ENCODE measurements at regions not wholly inside any gene's neighbourhood (a gene's known extent, or its start where the extent isn't known, plus 50 kb on each side); places are given as distances from the start of the nearest gene placed in this dataset.

- Histone ChIP-seq H3K27ac (ENCODE audit: low read depth, low read length) (no peak overlapping the region), H3K36me3 (ENCODE audit: insufficient read depth, low read length) (no peaks in the 10 kb centered on the region), H3K27me3 (ENCODE audit: insufficient read depth, low read length) (no peaks in the 10 kb centered on the region), H3K9me3 (ENCODE audit: insufficient read depth, low read depth, low read length) (no peaks in the 10 kb centered on the region), H3K4me1 (ENCODE audit: insufficient read depth, low read length) (no peaks in the 10 kb centered on the region), H3K4me2 (ENCODE audit: low read length) (no peak overlapping the region), H3K79me2 (ENCODE audit: insufficient read depth, low read length) (no peaks in the 10 kb centered on the region), H2AFZ (ENCODE audit: low read depth, low read length) (no peak overlapping the region), H3K9ac (ENCODE audit: low read length) (no peak overlapping the region), H4K20me1 (ENCODE audit: insufficient read depth, low read length) (no peaks in the 10 kb centered on the region), H3K4me3 (ENCODE audit: insufficient read depth, low read depth, low read length) (no peak overlapping the region)
- no peak for TF ChIP-seq EZH2 (IDR thresholded peaks at IDR 0.05; ENCODE audit: insufficient read depth, low read length)
- no peak for TF ChIP-seq CTCF (IDR thresholded peaks at IDR 0.05; ENCODE audit: insufficient read depth, low read depth, low read length)
- Mint-ChIP-seq H3K4me3 (ENCODE audit: unreplicated experiment) (no peak overlapping the region), H3K9me3 (ENCODE audit: unreplicated experiment) (no peaks in the 10 kb centered on the region), H3K27ac (ENCODE audit: unreplicated experiment) (no peak overlapping the region), H3K27me3 (ENCODE audit: low read depth, unreplicated experiment) (no peaks in the 10 kb centered on the region), H3K36me3 (ENCODE audit: low read depth, unreplicated experiment) (no peaks in the 10 kb centered on the region), H3K4me1 (ENCODE audit: low read depth, unreplicated experiment) (no peaks in the 10 kb centered on the region)
- DNase-seq (ENCODE audit: low read depth) (no peak), FAIRE-seq (no peak)
Observed at GRCh38 chr6:55654445-55654844, 75.5 kb upstream of the HMGCLL1 start.

DNA sequence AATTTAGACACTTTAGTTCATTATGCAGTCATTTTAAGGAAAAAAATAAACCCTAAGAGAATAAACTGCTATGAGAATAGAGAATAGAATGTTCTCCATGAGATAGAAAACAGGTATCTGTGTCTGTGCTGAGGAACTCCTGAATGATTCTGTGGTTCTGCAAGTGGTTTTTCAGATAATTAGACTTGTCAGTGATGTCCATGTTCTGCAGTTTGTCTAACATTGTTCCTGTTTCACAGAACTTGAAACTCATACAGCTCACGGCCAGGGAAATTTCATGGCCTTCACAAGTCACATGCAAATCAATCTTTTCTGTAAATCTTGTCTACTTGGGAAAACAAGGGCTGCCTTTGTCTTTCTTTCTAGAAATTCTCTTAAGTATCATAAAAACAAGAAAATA is 73.4 kb upstream of the HMGCLL1 start:
- no peaks in the 10 kb centered on the region for H3K27me3 Mint-ChIP-seq (ENCODE audit: low read depth, unreplicated experiment)
- FAIRE-seq, result no peak

More for the DNA sequence above, 73.4 kb upstream of the HMGCLL1 start:
- no peak overlapping the region for H3K4me2 ChIP-seq (ENCODE audit: low read length)
- no peak overlapping the region for H3K27ac ChIP-seq (ENCODE audit: low read depth, low read length)
- Mint-ChIP-seq H3K4me1 (ENCODE audit: low read depth, unreplicated experiment) (no peaks in the 10 kb centered on the region), H3K27ac (ENCODE audit: unreplicated experiment) (no peak overlapping the region), H3K36me3 (ENCODE audit: low read depth, unreplicated experiment) (no peaks in the 10 kb centered on the region), H3K9me3 (ENCODE audit: unreplicated experiment) (no peaks in the 10 kb centered on the region), H3K4me3 (ENCODE audit: unreplicated experiment) (no peak overlapping the region)
- TF ChIP-seq EZH2 (IDR thresholded peaks at IDR 0.05; ENCODE audit: insufficient read depth, low read length), result no peak
- no peak for TF ChIP-seq CTCF (IDR thresholded peaks at IDR 0.05; ENCODE audit: insufficient read depth, low read depth, low read length)
- no peak overlapping the region for H3K9ac ChIP-seq (ENCODE audit: low read length)
- no peaks in the 10 kb centered on the region for H3K4me1 ChIP-seq (ENCODE audit: insufficient read depth, low read length)
- no peak overlapping the region for H2AFZ ChIP-seq (ENCODE audit: low read depth, low read length)
- H3K9me3 ChIP-seq (ENCODE audit: insufficient read depth, low read depth, low read length), result no peaks in the 10 kb centered on the region
- H3K4me3 ChIP-seq (ENCODE audit: insufficient read depth, low read depth, low read length), result no peak overlapping the region
- no peaks in the 10 kb centered on the region for H3K79me2 ChIP-seq (ENCODE audit: insufficient read depth, low read length)
- no peaks in the 10 kb centered on the region for H3K36me3 ChIP-seq (ENCODE audit: insufficient read depth, low read length)
- H3K27me3 ChIP-seq (ENCODE audit: insufficient read depth, low read length), result no peaks in the 10 kb centered on the region
- no peak for DNase-seq (ENCODE audit: low read depth)
- H4K20me1 ChIP-seq (ENCODE audit: insufficient read depth, low read length), result no peaks in the 10 kb centered on the region
